SK-N-SH treated with all-trans-retinoic acid at 6 μM for 48 hours (cell line): ENCODE measurements at regions not wholly inside any gene's neighbourhood (a gene's known extent, or its start where the extent isn't known, plus 50 kb on each side); places are given as distances from the start of the nearest gene placed in this dataset.

Source experiments
- ATAC-seq: fragments of 200-7000 bp; cut with Tn5 transposase; 3 replicates; pipeline ENCODE4 v1.9.1; 2020; ENCODE audit warnings: mild to moderate bottlenecking, moderate library complexity
- ARNTL ChIP-seq: fragments of 450-650 bp; formaldehyde crosslinking; IDR thresholded peaks from 2 replicates; pipeline ENCODE4 v1.5.0; 2020; ENCODE audit warnings: low read depth, mild to moderate bottlenecking, moderate library complexity, borderline replicate concordance
- BACH2 ChIP-seq: fragments of 250-450 bp; sonication (Bioruptor Pico); IDR thresholded peaks from 2 replicates; pipeline ENCODE4 v1.9.0; 2021; ENCODE audit warnings: mild to moderate bottlenecking, borderline replicate concordance
- CREB5 ChIP-seq: fragments of 250-450 bp; sonication (Bioruptor Pico); IDR thresholded peaks from 2 replicates; pipeline ENCODE4 v1.5.1; 2020; ENCODE audit warnings: low read depth, mild to moderate bottlenecking, moderate library complexity
- CSDC2 ChIP-seq: fragments of 250-450 bp; sonication (Bioruptor Pico); IDR thresholded peaks from 2 replicates; pipeline ENCODE4 v1.5.0; 2020; ENCODE audit warnings: mild to moderate bottlenecking, moderate library complexity
- CSRNP3 ChIP-seq: fragments of 250-450 bp; sonication (Bioruptor Pico); IDR thresholded peaks from 2 replicates; pipeline ENCODE4 v1.5.1; 2021; ENCODE audit warnings: mild to moderate bottlenecking, moderate library complexity
- ESRRG ChIP-seq: fragments of 250-450 bp; sonication (Bioruptor Pico); IDR thresholded peaks from 2 replicates; pipeline ENCODE4 v1.6.1; 2021; ENCODE audit warnings: mild to moderate bottlenecking
- GLIS3 ChIP-seq: fragments of 250-450 bp; sonication (Bioruptor Pico); IDR thresholded peaks from 2 replicates; pipeline ENCODE4 v1.5.0; 2020; ENCODE audit warnings: mild to moderate bottlenecking, moderate library complexity
- ISL1 ChIP-seq: fragments of 250-450 bp; sonication (Bioruptor Pico); IDR thresholded peaks from 2 replicates; pipeline ENCODE4 v2.1.2; 2022; ENCODE audit warnings: mild to moderate bottlenecking, moderate library complexity
- OSR1 ChIP-seq: fragments of 250-450 bp; sonication (Bioruptor Pico); IDR thresholded peaks from 2 replicates; pipeline ENCODE4 v1.8.0; 2022; ENCODE audit warnings: moderate library complexity, mild to moderate bottlenecking, inconsistent platforms
- PATZ1 ChIP-seq: fragments of 250-450 bp; sonication (Bioruptor Pico); IDR thresholded peaks from 2 replicates; pipeline ENCODE4 v1.8.0; 2020; ENCODE audit warnings: mild to moderate bottlenecking, moderate library complexity, borderline replicate concordance
- PPARA ChIP-seq: fragments of 250-450 bp; sonication (Bioruptor Pico); IDR thresholded peaks from 2 replicates; pipeline ENCODE4 v1.5.0; 2020; ENCODE audit warnings: mild to moderate bottlenecking, borderline replicate concordance
- RARB ChIP-seq: fragments of 250-450 bp; sonication (Bioruptor Pico); IDR thresholded peaks from 2 replicates; pipeline ENCODE4 v1.8.0; 2021; ENCODE audit warnings: mild to moderate bottlenecking, moderate library complexity
- SNAI2 ChIP-seq: fragments of 250-450 bp; sonication (Bioruptor Pico); IDR thresholded peaks from 2 replicates; pipeline ENCODE4 v1.5.0; 2020; ENCODE audit warnings: mild to moderate bottlenecking, moderate library complexity
- TCF4 ChIP-seq: fragments of 250-450 bp; sonication (Bioruptor Pico); IDR thresholded peaks from 2 replicates; pipeline ENCODE4 v1.8.0; 2021; ENCODE audit warnings: mild to moderate bottlenecking, moderate library complexity, borderline replicate concordance
- TOX ChIP-seq: fragments of 250-450 bp; sonication (Bioruptor Pico); IDR thresholded peaks from 2 replicates; pipeline ENCODE4 v1.8.0; 2021; ENCODE audit warnings: mild to moderate bottlenecking, moderate library complexity, borderline replicate concordance
- TSHZ2 ChIP-seq: fragments of 250-450 bp; sonication (Bioruptor Pico); IDR thresholded peaks from 2 replicates; pipeline ENCODE4 v1.5.0; 2020; ENCODE audit warnings: mild to moderate bottlenecking, moderate library complexity
- ZC3H10 ChIP-seq: fragments of 250-450 bp; sonication (Bioruptor Pico); IDR thresholded peaks from 2 replicates; pipeline ENCODE4 v1.5.1; 2021; ENCODE audit warnings: mild to moderate bottlenecking, moderate library complexity
- ZFP3 ChIP-seq: fragments of 250-450 bp; sonication (Bioruptor Pico); IDR thresholded peaks from 2 replicates; pipeline ENCODE4 v1.5.0; 2020; ENCODE audit warnings: mild to moderate bottlenecking, moderate library complexity
- ZFP30 ChIP-seq: fragments of 450-650 bp; formaldehyde crosslinking; IDR thresholded peaks from 2 replicates; pipeline ENCODE4 v1.5.0; 2022; ENCODE audit warnings: mild to moderate bottlenecking, moderate library complexity
- ZNF565 ChIP-seq: fragments of 450-650 bp; formaldehyde crosslinking; conservative IDR thresholded peaks from 2 replicates; pipeline ENCODE4 v1.5.0; 2020; ENCODE audit warnings: low read depth, mild to moderate bottlenecking, moderate library complexity
- ZNF70 ChIP-seq: fragments of 450-650 bp; formaldehyde crosslinking; IDR thresholded peaks from 2 replicates; pipeline ENCODE4 v1.5.0; 2020; ENCODE audit warnings: mild to moderate bottlenecking, moderate library complexity
- ZNF8 ChIP-seq: fragments of 450-650 bp; formaldehyde crosslinking; IDR thresholded peaks from 2 replicates; pipeline ENCODE4 v1.5.0; 2020; ENCODE audit warnings: mild to moderate bottlenecking, moderate library complexity

- TF ChIP-seq TOX (CRISPR knock-in tag), result no peak
These were observed 104.9 kb upstream of the SLC2A1 start (continued) for GRCh38 chr1:43063394-43064219.

GRCh38 chr1:43062527-43063095 lies 103.9 kb upstream of the SLC2A1 start:
- TF ChIP-seq OSR1 (CRISPR knock-in tag) (no peak), RARB (CRISPR knock-in tag) (no peak)
- TF ChIP-seq, all 23 proteins: peak for 0
- no peak for ATAC-seq

- no peak for TF ChIP-seq GLIS3 (CRISPR knock-in tag)
- TF ChIP-seq ZNF565, result no peak
- no peak for TF ChIP-seq ZFP3 (CRISPR knock-in tag)
- TF ChIP-seq ISL1 (CRISPR knock-in tag), result no peak
- TF ChIP-seq ESRRG (CRISPR knock-in tag), result no peak
- no peak for TF ChIP-seq CSDC2
- TF ChIP-seq PPARA (CRISPR knock-in tag), result no peak
- TF ChIP-seq SNAI2 (CRISPR knock-in tag), result no peak
- TF ChIP-seq PATZ1, result no peak
- TF ChIP-seq CREB5 (CRISPR knock-in tag), result no peak
- TF ChIP-seq OSR1 (CRISPR knock-in tag), result no peak
- TF ChIP-seq ZNF70 (CRISPR knock-in tag), result no peak
- TF ChIP-seq TSHZ2 (CRISPR knock-in tag), result no peak
- TF ChIP-seq ZFP30, result no peak
- TF ChIP-seq ZC3H10 (CRISPR knock-in tag), result no peak
- no peak for TF ChIP-seq ZNF8
- TF ChIP-seq CSRNP3 (CRISPR knock-in tag), result no peak
- TF ChIP-seq TCF4 (CRISPR knock-in tag), result no peak
- TF ChIP-seq TOX (CRISPR knock-in tag), result no peak
- no peak for ATAC-seq
These were observed 103.1 kb upstream of the SLC2A1 start for GRCh38 chr1:43061757-43062156.

- TF ChIP-seq TCF4 (CRISPR knock-in tag), result no peak
- TF ChIP-seq BACH2, result no peak
- no peak for TF ChIP-seq RARB (CRISPR knock-in tag)
- no peak for TF ChIP-seq ESRRG (CRISPR knock-in tag)
- no peak for TF ChIP-seq SNAI2 (CRISPR knock-in tag)
- TF ChIP-seq CSRNP3 (CRISPR knock-in tag), result no peak
- no peak for TF ChIP-seq ARNTL (CRISPR knock-in tag)
- no peak for TF ChIP-seq ZNF70 (CRISPR knock-in tag)
- TF ChIP-seq ISL1 (CRISPR knock-in tag), result no peak
- no peak for TF ChIP-seq TSHZ2 (CRISPR knock-in tag)
- no peak for TF ChIP-seq ZFP3 (CRISPR knock-in tag)
- no peak for ATAC-seq
These were observed 101.2 kb upstream of the SLC2A1 start for GRCh38 chr1:43059640-43060574.
